Ecto neural progenitor cell (in vitro differentiated cells): ENCODE measurements at regions not wholly inside any gene's neighbourhood (a gene's known extent, or its start where the extent isn't known, plus 50 kb on each side); places are given as distances from the start of the nearest gene placed in this dataset.

ENCODE experiments used
- DNase-seq: peaks from one replicate; pipeline ENCODE4 v3.0.0-alpha.2; 2018; ENCODE audit warnings: low spot score

DNA sequence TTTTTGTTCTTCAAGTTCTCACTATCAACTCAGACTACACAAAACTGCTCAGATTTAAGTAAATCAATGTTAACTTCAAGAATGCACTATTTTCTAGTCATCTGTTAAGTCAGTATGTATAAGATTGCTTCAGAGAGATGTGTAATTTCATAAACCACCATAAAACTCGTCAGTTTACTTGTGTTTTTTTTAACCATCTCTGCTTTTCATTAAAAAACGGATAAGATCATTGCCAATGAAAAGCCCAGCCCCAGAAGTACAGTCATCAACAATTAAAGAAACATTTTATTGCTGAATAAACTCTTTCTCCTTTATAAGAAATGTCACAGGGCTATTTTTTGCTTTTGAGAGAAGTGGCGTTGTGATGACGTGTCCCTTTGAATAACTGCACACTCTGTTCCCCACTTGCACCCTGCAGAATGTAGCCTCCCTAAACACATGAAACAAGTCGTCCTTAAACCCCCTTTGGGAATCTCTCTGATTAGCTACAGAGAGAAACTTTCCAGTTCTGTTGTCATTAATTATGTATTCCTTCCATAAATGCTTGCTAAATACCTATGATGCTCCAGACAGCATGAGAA is 202.7 kb upstream of the FOXD3 start:
- no peak for DNase-seq

DNA sequence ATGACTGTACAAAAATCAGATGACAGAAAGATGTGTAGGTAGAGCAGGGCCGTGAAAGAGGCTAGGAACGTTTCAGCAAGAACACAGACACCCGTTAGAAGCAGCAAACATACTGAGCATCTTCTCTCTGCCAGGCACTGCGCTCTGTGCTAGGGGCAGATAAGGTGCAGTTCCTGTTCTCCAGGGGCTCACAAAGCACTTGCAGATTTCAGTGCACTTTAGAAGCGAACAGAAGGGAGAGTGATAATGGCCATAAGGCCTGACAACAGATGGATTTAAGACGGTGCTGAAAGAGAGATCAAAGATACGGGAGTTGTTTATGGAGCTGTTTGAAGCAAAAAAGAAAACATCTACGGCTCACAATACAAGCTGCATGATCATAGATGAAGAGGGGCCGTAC is 200.3 kb upstream of the FOXD3 start:
- no peak for DNase-seq

DNA sequence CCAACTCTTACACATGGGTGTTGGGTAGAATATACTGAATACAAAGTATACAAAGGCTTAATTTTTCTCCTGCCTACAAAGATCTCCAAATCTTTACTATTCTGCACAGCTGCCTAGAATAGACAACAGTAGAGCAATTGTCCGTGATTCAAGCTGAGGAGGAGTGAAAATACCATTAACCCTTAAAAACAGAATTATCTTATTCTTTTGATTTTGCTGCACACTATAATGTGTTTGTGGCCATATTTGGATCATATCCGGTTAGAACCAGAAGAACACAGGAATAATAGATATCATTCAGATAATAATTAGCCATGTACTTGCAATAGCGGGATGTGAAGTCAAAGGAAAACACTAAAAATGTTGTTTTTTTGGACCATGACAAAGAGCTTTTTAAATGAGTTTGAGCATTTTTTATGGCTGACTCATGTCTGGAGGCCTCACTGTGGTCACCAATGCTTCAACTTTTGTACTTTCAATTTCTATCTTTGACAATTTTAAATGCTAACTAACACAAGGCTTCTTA is 197.6 kb upstream of the FOXD3 start:
- no peak for DNase-seq

DNA sequence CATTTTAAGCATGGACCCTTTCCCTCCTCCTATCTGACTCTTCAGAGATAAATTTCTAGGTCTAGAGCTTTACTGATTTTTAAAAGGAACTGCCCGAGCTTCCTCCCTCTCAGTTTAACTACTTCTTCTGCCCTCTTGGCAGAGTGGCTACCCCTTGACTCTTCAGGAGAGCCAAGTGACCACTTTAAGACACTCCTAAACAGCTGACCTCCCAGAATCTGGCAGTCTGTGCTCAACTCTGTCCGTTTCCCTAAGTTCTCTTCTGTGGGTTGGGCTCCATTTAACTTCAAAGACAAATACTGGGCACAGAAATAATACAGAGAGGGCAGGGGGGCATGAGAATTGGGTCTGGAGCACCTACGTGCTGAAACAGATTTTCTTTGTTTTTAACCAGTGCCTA is 196.3 kb upstream of the FOXD3 start:
- DNase-seq, result no peak

DNA sequence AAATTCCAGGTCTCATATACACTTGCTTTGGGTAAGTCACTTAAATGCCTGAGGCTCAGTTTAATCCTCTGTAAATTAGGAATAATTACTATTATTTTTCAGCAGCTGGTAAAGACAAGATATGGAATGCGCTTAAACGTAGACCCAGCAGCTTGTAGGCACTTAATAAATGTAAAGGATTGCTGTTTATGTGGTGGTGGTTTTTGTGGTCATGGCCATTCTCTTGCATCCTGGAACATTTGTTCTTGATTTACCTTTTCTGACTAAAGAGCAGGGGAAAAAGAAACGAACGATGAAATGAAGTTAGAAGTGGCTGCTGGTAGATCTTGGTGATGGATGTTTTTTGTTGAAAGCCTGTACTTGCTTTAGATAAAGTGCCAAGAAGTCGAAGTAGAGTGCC is 195.0 kb upstream of the FOXD3 start:
- no peak for DNase-seq

DNA sequence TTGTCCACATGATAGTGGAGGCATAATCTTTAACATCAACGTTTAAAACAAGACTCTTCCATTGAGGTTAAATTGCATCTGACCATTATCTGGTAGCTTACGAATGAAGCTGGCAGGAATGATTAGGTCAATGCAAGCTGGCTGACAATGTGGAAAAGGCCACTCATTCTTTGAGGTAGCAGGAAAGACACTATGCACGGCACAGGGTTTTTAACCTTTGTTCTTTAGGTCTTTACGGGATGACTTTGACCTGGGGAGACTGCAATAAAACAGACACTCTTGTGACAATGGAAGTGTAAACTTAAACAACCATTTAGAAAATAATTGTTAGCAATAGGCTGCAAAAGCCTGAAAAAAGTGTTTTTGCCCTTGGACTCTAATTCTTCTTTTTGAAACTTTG is 193.8 kb upstream of the FOXD3 start:
- no peak for DNase-seq

DNA sequence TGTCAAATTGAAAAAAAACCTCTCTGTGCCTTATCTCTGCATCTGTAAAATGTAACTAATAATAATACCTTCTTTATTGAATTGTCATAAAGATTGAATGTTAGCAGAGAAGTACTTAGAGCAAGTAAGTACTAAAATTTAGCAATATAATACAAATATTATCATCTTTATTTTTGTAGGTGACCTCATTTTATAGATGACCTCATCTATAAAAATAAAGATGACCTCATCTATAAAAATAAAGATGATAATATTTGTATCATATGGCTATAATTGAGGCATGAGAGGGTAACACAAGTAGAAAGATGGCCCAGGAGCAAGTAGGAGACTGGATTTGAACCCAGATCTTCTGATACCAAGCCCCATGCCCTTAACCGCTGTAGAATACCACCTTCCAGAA is 193.2 kb upstream of the FOXD3 start:
- no peak for DNase-seq

DNA sequence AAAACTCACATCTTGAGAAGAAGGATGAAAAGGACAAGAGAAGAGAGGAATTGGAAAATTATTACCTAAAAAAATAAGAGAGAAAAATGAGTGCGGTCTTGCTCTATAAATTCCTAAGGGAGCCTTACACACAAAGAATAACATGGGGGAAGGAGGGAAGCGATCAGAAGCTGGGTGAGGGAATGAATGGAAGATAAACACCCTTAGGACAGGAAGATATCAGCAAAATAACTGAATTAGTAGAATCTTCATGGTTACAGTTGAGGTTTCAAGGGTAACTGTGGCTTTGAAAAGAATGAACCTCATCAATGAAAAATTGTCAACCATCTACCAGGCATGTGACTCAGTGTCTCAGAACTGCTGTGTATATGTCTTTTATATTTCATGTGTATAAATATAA is 192.5 kb upstream of the FOXD3 start:
- no peak for DNase-seq

DNA sequence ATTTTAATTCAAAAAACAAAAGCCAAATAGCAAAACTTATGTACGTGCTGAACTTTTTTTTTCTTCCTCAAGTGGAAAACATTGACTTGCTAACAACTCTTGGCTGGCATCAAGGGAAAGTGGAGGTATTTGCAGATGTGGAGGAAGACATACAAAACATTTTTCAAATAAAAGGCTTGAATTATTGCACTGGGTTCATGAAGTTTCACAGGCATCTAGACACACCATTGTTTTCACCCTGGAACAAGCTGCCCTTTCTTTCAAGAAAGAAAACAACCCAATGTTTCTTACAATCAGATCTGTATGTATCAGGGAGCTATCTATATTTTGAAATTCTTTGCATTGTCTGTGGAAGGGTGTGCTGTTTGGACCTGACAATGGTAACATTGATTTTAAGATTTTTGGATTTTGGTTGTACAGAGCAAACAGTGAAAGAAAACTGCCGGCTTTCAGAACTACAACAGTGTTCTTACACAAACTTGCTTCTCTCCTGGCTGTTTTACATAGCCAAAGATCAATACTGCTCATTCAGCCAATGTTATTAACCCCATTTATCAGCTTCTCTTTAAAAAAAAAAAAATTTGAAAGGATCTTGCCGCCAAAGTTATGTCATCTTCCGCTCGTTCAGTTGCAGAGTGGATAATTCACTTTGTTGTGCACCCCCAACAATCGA is 187.7 kb upstream of the FOXD3 start:
- no peak for DNase-seq

DNA sequence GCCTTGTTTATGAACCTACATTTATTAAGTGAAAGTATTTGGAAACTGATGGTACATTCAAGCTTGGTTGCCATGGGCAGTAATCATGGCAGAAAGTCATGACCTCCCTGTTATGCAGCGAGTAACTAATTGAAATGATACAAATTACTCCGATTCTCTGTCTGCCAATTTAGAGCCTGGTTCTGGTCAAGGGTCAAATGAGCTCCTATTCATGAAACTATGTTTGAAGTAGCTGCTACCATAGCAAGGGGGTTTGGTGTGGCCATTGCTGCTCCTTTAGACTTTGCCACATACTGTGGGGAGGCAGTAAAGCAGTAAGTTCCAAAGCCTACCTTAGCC is 187.2 kb upstream of the FOXD3 start:
- no peak for DNase-seq

DNA sequence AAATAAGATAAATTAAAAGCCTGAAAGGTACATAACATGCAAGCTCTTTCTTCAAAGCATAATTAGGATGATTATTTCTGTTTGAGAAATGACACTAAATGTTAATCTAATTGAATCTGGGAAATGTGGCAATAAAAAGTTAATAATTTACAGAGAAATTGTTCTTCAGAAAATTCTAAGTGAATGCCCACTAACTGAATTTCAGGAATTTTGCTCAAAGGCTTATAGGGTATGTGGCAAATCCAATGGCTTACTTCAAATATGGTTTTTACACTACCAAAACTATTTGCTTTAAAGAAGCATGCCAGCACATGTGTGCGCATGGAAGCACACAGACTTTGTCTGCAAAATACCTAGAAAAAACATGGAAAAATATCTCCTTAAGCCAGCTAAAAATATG is 186.6 kb upstream of the FOXD3 start:
- DNase-seq, result no peak

DNA sequence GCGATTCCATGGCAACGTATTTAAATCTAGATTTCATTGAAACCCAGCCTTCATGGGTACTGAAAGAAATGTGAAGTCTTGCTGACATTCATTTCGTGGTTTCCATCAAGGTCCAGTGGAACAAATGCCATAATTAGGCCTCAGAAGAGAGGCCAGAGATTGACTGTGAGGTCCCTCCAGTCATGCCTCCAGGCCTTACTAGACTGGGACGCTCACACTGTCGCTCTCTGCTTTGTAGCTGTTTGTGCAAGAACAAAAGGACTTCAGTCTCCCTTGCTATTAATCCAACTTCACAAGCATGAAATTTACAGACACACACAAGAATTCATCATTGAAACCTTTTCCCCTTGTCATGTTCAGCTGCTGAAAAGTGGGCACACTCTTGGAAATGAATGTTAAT is 180.4 kb upstream of the FOXD3 start:
- DNase-seq, result no peak

DNA sequence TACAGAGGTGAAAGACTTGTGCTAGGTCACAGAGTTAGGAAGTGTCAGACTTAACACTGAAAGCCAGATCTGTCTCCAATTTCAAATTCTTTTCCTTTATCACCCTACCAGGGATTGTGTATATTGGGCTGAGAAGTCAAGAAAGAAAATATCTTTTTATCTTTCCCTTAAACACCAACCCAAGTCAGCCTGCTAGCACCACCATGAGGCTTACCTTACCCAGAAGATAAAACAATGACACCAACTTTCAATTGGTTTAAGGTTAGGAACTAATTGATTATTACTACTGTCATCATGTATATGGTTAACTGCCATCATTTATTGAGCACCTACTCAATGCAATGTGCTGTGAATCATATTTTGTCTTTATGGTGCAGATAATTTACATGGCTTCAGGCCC is 178.9 kb upstream of the FOXD3 start:
- no peak for DNase-seq

DNA sequence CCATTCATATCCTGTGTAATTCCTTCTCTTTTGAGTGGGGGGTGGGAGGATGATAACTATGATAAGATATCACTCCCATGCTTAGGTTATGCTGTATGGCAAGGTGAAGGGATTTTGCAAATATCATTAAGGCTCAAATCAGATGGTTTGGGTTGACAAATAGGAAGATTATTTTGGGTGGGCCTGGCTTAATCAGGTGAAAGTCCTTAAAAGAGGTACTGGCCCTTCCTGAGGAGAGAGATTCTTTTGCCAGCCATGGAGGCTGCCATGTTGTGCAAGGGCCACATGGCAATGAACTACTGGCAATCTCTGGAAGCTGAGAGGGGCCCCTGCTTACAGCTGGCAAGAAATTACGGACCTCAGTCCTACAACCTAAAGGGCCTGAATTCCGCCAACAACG is 174.6 kb upstream of the FOXD3 start:
- DNase-seq, result no peak

DNA sequence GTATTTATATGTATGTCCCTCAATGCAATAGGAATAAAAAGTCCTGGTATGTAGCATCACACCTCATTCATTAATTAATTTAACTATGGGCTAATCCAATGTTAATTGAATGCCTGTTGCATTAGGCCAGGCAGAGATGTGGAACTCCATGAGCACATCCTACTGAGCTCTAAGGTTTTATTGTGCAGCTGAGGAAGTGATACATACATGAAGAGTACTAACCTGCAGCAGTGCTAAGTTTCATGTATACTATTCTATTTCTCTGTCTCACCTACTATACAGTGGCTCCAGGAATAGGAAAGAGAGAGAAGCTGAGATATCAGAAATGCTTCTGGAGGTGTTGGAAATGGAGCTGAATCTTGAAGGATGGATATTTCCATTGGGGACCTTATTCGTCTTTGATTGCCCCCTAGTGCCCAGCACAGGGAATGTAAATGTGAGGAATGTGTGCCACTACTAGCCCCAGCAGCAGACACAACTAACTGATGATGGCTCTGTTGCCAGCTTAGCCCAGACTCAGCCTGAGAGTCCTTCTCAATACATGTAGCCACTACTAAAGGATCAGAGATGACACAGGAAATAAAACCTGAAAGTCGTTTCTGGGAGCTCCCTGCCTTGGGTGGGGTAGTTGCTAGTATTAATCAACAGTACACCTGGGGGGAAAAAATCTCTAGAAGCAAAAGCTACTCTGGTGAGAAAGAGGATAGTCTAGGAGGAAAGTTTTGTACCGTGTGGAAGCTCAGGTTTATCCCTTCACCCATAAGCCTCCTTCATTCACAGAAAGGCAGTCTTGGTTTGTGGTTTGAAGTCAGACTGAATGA is 173.3 kb upstream of the FOXD3 start:
- DNase-seq, result peak; percentile 58

DNA sequence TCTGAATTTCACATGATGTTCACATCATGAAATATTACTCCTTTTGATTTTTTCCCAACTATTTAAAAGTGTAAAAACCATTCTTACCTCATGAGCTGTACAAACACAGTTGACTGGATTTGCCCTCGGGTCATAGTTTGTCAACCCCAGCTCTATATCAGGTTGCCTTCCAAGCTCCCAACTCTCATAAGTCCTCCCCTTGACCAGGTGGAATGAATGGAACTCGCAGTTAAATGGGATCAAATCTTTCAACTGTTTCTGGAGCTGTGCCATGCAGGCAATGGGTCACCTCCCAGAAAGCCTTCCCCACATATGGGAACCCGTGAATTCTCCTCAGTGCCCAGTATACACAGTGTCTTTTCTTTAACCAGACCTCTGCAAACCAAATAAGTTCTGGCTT is 169.8 kb upstream of the FOXD3 start:
- DNase-seq, result no peak

DNA sequence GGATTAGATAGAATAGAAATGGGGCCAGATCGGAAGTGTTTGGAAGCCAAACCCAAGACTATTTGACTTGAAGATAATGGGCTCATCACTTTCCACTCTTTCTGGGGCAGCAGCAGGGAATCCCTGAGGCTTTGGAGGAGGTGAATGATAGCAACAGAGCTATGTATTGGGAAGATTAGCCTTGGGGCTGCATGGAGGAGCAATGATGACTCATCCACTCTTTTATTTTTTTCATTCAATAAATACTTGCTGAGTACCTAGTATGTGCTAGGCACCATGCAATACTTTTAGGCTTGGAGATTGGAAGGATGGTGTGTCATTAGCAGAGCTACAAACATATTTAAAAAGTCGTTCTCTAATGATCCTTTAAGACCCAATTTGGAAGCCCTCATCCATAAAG is 166.9 kb upstream of the FOXD3 start:
- no peak for DNase-seq

DNA sequence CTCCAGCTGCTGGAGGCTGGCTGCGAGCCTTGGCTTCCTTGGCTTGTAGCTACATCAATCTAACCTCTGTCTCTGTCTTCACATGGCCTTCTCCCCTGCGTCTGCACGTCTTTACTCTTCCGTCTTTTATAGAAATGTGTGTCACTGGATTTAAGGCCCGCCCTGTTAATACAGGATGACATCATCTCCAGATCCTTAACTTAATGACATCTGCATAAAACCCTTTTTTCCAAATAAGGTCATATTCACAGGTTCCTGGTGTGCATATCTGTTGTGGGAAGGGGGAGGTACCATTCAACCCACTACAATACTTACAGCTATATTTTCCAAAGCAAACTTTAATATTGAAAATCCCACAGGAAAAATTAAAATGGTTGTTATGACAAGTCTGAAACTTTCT is 165.3 kb upstream of the FOXD3 start:
- DNase-seq, result no peak

DNA sequence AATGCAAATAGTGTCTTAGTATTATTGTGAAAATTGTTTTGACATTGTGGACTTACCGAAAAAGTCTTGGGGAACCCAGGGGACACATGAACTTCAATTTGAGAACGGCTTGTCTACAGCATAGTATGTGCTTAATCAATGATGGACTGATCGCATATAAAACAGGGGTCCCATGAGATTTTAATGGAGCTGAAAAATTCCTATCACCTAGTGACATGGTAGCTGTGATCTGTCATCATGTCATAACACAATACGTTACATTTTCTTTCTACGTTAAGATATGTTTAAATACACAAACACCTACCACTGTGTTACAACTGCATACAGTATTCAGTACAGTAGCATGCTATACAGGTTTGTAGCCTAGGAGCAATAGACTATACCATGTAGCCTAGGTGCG is 153.3 kb upstream of the FOXD3 start:
- DNase-seq, result no peak

DNA sequence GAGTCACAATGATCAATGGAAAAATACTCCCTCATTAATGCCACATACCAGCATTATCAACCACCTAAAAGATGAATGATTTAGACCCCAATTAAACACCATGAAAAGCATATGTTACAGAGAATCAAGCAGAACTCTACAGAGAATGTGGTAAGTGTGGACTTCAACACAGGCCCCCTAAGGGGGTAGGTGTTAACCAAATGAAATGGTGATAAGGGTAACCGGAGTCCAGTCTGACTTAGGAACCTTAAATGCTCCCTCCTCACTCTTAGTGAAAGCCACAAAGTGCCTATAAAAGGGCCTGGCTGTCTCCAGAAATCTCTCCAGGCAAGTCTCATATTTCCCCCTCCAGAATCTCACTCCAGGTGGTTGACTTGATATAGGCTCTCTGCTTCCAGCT is 149.2 kb upstream of the FOXD3 start:
- no peak for DNase-seq

DNA sequence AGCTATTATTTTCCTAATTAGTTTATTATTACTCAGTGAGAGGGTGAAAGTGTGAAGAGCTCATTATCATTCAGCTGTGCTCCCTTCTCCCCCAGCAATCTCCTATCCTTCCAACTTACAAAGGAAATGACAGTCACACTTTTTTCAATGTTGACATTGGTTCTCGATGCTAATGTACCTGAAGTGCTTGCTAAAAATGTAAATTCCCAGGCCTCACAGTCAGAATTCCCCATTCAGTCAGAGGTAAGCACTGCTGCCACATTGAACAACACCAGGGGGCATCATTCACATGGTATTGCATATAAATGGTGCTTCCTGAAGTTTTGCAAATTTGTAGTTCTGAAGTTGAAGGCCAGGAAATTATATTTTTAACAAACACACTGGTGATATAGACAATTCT is 132.7 kb upstream of the FOXD3 start:
- no peak for DNase-seq

DNA sequence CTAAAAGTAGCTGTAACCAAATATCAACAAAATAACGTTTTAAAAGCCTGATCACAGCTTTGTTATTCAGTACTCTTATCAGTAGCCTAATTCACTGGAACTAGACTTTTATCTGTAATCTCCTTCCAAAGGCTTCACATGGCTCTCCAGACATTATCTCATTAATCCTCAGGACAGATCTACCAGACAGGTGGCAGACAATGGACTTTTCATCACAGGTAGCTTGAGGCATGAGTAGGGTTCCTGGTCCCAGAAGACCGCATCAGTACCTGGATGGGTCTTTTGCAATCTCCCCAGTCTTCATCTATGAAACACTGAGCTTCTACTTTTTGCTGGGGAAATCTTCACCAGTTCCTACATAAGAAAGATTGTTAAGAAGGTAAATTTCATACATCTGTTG is 132.2 kb upstream of the FOXD3 start:
- DNase-seq, result no peak

DNA sequence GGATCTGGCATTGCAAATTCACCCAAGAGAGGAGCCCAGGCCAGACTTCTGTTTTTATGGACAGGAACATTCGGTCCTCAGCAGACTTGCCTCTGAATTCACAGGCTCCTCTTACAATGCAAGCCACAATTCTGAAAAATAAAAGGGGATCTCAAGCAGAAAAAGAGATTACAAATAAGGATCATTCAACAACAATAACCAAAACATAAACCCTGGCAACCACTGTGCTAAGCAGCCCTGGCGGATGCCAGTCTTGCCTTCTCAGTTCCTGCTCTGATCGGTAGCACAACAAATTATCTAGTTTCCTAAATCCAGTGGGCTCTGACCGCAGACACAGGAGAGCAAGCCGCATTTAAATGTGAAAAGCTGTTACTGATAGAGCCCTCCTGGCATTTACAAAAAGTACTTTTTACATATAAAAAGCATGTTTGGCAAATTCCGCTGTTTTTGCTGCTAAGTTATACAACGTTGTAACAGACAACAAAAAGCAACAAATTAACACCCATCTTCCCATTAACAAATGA is 123.4 kb upstream of the FOXD3 start:
- DNase-seq, result peak; percentile 48
